HEK293 (cell line): ENCODE measurements at regions not wholly inside any gene's neighbourhood (a gene's known extent, or its start where the extent isn't known, plus 50 kb on each side); places are given as distances from the start of the nearest gene placed in this dataset.

Experiments used
- YY1 ChIP-seq: fragments of 450-650 bp; formaldehyde crosslinking; IDR thresholded peaks from 2 replicates; pipeline ENCODE4 v1.5.1; 2018; ENCODE audit warnings: missing biosample characterization, missing genetic modification characterization
- ZNF843 ChIP-seq: fragments of 450-650 bp; formaldehyde crosslinking; IDR thresholded peaks from 2 replicates; pipeline ENCODE4 v1.5.1; 2016; ENCODE audit warnings: missing biosample characterization, missing genetic modification characterization
- TF ChIP-seq, protein P1 (sequence below): fragments of 450-650 bp; formaldehyde crosslinking; IDR thresholded peaks from 2 replicates; pipeline ENCODE4 v1.5.1; 2016; ENCODE audit warnings: missing biosample characterization, missing genetic modification characterization

- TF ChIP-seq YY1 (tag by site-specific recombination) (no peak), ZNF843 (tag by site-specific recombination) (no peak)
- TF ChIP-seq, protein P1, sequence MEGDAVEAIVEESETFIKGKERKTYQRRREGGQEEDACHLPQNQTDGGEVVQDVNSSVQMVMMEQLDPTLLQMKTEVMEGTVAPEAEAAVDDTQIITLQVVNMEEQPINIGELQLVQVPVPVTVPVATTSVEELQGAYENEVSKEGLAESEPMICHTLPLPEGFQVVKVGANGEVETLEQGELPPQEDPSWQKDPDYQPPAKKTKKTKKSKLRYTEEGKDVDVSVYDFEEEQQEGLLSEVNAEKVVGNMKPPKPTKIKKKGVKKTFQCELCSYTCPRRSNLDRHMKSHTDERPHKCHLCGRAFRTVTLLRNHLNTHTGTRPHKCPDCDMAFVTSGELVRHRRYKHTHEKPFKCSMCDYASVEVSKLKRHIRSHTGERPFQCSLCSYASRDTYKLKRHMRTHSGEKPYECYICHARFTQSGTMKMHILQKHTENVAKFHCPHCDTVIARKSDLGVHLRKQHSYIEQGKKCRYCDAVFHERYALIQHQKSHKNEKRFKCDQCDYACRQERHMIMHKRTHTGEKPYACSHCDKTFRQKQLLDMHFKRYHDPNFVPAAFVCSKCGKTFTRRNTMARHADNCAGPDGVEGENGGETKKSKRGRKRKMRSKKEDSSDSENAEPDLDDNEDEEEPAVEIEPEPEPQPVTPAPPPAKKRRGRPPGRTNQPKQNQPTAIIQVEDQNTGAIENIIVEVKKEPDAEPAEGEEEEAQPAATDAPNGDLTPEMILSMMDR = no peak
These were observed 171.3 kb downstream of the CDH19 start for GRCh38 chr18:66432636-66433035.
